ENCODE measurements at regions not wholly inside any gene's neighbourhood (a gene's known extent, or its start where the extent isn't known, plus 50 kb on each side); places are given as distances from the start of the nearest gene placed in this dataset.

DNA sequence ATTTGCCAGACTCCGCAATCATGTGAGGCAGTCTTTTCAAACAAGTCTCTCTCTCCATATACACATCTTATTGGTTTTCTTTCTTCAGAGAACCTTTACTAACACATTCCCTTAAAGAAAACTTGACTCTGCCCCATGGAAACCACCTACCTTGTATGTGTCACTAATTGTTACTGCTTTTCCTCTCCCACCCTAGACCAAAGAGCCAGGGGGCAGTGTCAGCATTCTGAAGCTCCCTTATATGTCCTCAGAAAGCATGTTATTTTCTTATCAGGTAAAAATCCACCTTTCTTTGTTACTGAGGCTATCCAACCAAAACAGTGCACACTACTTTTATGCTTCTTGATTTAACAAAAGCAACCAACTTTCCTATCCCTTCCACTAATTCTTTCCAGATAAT is 98.9 kb upstream of the SLC5A9 start:
- intact Hi-C loops (cut with DNase I): no loop called here
- Histone ChIP-seq H3K9me3 (no peaks in the 10 kb centered on the region), H3K27me3 (ENCODE audit: insufficient read depth in 3 of 3, low read length in 2 of 3) (peaks cover 0 to 2% (median 0%) of the 10 kb centered on the region in 3 donors), H3K27ac (no peak overlapping the region), H3K4me1 (no peaks in the 10 kb centered on the region), H3K4me3 (no peak overlapping the region), H3K36me3 (ENCODE audit: insufficient read depth in 1 of 2, low read depth in 1 of 2) (no peaks in the 10 kb centered on the region)
- ATAC-seq: no peak
- no peak for DNase-seq
- TF ChIP-seq, protein P1, sequence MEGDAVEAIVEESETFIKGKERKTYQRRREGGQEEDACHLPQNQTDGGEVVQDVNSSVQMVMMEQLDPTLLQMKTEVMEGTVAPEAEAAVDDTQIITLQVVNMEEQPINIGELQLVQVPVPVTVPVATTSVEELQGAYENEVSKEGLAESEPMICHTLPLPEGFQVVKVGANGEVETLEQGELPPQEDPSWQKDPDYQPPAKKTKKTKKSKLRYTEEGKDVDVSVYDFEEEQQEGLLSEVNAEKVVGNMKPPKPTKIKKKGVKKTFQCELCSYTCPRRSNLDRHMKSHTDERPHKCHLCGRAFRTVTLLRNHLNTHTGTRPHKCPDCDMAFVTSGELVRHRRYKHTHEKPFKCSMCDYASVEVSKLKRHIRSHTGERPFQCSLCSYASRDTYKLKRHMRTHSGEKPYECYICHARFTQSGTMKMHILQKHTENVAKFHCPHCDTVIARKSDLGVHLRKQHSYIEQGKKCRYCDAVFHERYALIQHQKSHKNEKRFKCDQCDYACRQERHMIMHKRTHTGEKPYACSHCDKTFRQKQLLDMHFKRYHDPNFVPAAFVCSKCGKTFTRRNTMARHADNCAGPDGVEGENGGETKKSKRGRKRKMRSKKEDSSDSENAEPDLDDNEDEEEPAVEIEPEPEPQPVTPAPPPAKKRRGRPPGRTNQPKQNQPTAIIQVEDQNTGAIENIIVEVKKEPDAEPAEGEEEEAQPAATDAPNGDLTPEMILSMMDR (IDR thresholded peaks at IDR 0.05): no peak
- WGBS, 3 donors: 98 to 100% (median 100%) methylated on average over 1 of the region's 1 CpG

DNA sequence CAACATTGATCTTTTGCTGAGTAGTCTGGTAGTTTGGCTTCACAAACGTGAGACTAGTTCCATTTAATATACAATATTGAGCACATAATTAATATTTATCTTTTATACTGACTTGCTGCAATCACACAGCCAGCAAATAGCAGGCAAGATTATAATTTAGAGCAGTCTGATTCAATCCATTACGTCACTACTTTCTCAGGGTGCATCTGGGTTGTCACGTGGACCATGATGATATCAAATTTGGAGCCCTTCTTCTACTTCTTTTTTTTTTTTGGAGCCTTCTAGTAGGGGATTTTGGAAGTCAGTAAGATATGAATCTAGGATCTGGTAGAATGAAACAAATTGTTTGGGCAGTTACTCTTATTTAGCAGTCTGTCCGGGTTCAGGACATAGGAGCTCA is 100.6 kb upstream of the SLC5A9 start:
- peaks cover 0 to 2% (median 0%) of the 10 kb centered on the region in 3 donors for H3K27me3 ChIP-seq (ENCODE audit: insufficient read depth in 3 of 3, low read length in 2 of 3)
- DNase-seq: no peak
- no peaks in the 10 kb centered on the region for H3K4me1 ChIP-seq
- no peaks in the 10 kb centered on the region for H3K36me3 ChIP-seq (ENCODE audit: insufficient read depth in 1 of 2, low read depth in 1 of 2)
- no peak overlapping the region for H3K4me3 ChIP-seq
- no peaks in the 10 kb centered on the region for H3K9me3 ChIP-seq
- intact Hi-C loops (cut with DNase I): no loop called here
- TF ChIP-seq, protein P1 (IDR thresholded peaks at IDR 0.05): no peak
- 60 to 71% (median 68%) methylated on average over 4 of the region's 4 CpGs for WGBS, 3 donors
- no peak for ATAC-seq
- H3K27ac ChIP-seq: no peak overlapping the region

DNA sequence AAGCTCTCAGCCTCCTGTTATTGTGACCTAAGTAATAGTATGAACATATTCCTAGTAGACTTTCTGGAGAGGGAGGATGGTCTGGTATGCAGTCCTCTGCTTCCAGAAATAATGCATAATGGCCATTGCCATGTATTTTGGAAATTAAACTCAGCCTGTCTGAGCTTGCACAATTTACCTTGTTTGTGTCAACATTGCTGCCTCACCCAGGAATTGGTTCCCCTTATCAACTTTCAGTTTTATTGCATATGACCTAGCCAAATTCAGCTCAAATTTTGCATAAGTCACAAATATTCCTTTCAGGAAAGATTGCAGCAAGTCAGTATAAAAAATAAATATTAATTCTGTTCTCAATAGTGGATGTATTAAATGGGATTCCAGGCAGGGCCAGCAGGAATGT is 101.9 kb upstream of the SLC5A9 start:
- Histone ChIP-seq H3K27me3 (ENCODE audit: insufficient read depth in 3 of 3, low read length in 2 of 3) (peaks cover 0 to 2% (median 0%) of the 10 kb centered on the region in 3 donors), H3K36me3 (ENCODE audit: insufficient read depth in 1 of 2, low read depth in 1 of 2) (no peaks in the 10 kb centered on the region), H3K4me1 (no peaks in the 10 kb centered on the region), H3K9me3 (no peaks in the 10 kb centered on the region), H3K4me3 (no peak overlapping the region), H3K27ac (no peak overlapping the region)
- TF ChIP-seq, protein P1 (IDR thresholded peaks at IDR 0.05): no peak
- no peak for DNase-seq
- no peak for ATAC-seq
- intact Hi-C loops (cut with DNase I): no loop called here

GRCh38 chr1:48115835-48116234 is 106.7 kb upstream of the SLC5A9 start:
- intact Hi-C loops (cut with DNase I): no loop called here

More at GRCh38 chr1:48115835-48116234, 106.7 kb upstream of the SLC5A9 start:
- Histone ChIP-seq H3K4me3 (no peak overlapping the region), H3K27me3 (ENCODE audit: insufficient read depth in 3 of 3, low read length in 2 of 3) (no peaks in the 10 kb centered on the region), H3K9me3 (no peaks in the 10 kb centered on the region), H3K27ac (no peak overlapping the region), H3K36me3 (ENCODE audit: insufficient read depth in 1 of 2, low read depth in 1 of 2) (no peaks in the 10 kb centered on the region), H3K4me1 (no peaks in the 10 kb centered on the region)
- DNase-seq (no peak), ATAC-seq (no peak)
- TF ChIP-seq, protein P1 (IDR thresholded peaks at IDR 0.05): no peak

All from psoas muscle (tissue), 7 donors.